Right cardiac atrium (tissue), 5 donors: ENCODE measurements at regions not wholly inside any gene's neighbourhood (a gene's known extent, or its start where the extent isn't known, plus 50 kb on each side); places are given as distances from the start of the nearest gene placed in this dataset.

Source experiments
- ATAC-seq, 2 donors: fragments of 200-7000 bp; cut with Tn5 transposase; one replicate each; pipeline versions ENCODE4 v1.8.0 to v1.9.1; 2020; ENCODE audit warnings: moderate library complexity in 2 of 2, mild to moderate bottlenecking in 1 of 2
- DNase-seq, 3 donors: peaks; one replicate each; pipeline ENCODE4 v3.0.0-alpha.2; 2020
- H3K27ac ChIP-seq: one replicate; pipeline ENCODE4 v1.5.1; 2013; ENCODE audit warnings: mild to moderate bottlenecking, low read length, control low read depth, moderate library complexity
- H3K27me3 ChIP-seq: one replicate; pipeline ENCODE4 v1.6.1; 2013; ENCODE audit not compliant: control insufficient read depth, insufficient read depth
- H3K4me1 ChIP-seq: one replicate; pipeline ENCODE4 v1.6.1; 2013; ENCODE audit warnings: low read length; ENCODE audit not compliant: control insufficient read depth, insufficient read depth
- H3K4me3 ChIP-seq: one replicate; pipeline ENCODE4 v1.5.1; 2013; ENCODE audit warnings: low read length, control low read depth
- H3K9me3 ChIP-seq: one replicate; pipeline ENCODE4 v1.6.1; 2013; ENCODE audit warnings: low read length; ENCODE audit not compliant: control insufficient read depth
- WGBS: extraction: QIAGEN DNeasy Blood & Tissue Kit; methylation state at CpG from one replicate; pipeline ENCODE4 v1.1.7; 2013; 5-methylcytosine and 5-hydroxymethylcytosine counted together
- intact Hi-C, 4 donors: fragments of 100-400 bp; cut with DNase I; formaldehyde crosslinking; loops; one replicate each; pipeline versions ENCODE4 v1.11.0 to v1.14.0; 2022 to 2023
- donor health status: healthy with polysubstance abuse.
- donor health status: DM: no; HTN: yes; CAD: no.
- donor health status: DM: no; HTN: no; CAD: no.
- donor health status: DM: no; HTN: yes; CAD: no; lungs with severe emphysema.
- donor health status: DM: yes; HTN: yes; CAD: no.

DNA sequence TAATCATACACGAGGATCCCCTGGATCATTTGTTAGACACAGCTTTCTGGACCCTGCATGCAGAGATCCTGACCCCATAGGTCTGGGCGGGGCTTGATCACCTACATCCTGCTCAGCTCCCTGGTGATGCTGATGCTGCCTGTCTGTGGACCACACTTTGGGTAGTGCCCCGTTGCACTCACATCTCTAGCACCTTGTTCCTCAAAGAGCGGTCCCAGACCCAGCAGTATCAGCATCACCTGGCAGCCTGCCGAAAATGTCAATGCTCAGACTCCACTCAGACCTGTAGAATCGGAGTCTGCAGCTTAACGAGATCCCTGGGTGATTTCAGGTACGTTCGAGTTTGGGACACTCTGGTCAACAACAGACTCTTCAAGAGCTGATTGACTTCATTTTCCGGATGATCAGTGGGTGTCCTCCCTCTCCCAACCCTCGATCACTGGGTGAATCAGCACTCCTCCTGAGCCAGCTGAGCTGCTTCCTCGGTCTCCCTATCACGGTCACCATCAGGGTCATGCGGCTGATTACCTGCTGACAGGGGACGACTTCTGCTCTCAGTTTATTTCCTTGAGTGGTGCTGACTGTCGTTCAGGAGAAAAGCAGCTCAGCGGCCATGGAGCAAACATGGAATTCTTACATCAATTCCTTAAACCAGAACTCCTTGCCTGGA lies 150.6 kb upstream of the RAB12 start:
- H3K27ac ChIP-seq: no peak overlapping the region
- no peaks in the 10 kb centered on the region for H3K4me1 ChIP-seq
- no peak for DNase-seq
- intact Hi-C loops: no loop called here
- H3K27me3 ChIP-seq: no peaks in the 10 kb centered on the region
- ATAC-seq: no peak
- no peaks in the 10 kb centered on the region for H3K9me3 ChIP-seq
- H3K4me3 ChIP-seq: no peak overlapping the region
- WGBS: 83% methylated on average over 17 of the region's 17 CpGs

DNA sequence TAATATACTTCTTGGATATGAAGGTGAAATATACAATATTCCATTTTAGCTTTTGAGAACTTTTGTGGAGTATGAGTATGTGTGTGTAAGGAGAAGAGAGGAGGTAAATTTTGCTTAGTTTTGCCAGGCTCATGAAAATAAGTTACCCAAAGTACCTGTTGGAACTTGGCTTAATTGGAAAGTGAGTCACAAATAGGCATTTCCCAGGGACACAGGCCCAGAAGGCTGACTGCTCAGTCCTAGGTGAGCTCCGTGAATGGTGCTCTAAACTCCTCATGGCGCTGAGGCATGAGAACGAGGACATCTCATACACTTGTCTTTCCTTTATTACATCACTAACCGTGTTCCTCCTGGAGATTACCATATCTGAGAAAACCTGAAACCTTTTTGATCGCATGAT lies 148.5 kb upstream of the RAB12 start:
- WGBS: 94% methylated on average over 5 of the region's 5 CpGs
- DNase-seq (no peak), ATAC-seq (no peak)
- Histone ChIP-seq H3K4me3 (no peak overlapping the region), H3K9me3 (no peaks in the 10 kb centered on the region), H3K27ac (no peak overlapping the region), H3K4me1 (no peaks in the 10 kb centered on the region), H3K27me3 (no peaks in the 10 kb centered on the region)
- intact Hi-C loops: no loop called here

DNA sequence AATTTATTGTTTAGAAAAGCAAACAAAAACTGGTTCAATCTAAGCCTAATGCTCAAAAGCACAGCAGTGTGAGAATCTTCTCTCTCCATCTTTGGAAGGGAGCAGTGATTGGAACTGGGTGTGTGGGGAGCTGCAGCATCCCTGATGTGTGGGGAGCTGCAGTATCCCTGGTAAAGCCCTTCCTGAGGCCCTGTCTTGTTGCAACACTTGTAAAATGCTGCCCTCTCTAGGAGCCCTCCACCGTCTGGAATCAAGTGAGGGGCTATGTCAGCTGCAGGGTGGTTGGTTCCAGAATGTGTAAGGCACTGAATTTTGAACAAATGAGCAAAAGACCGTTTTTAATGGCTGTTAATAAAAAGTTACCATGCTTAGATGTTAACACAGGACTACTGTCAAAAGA lies 147.7 kb upstream of the RAB12 start:
- ATAC-seq: no peak

DNA sequence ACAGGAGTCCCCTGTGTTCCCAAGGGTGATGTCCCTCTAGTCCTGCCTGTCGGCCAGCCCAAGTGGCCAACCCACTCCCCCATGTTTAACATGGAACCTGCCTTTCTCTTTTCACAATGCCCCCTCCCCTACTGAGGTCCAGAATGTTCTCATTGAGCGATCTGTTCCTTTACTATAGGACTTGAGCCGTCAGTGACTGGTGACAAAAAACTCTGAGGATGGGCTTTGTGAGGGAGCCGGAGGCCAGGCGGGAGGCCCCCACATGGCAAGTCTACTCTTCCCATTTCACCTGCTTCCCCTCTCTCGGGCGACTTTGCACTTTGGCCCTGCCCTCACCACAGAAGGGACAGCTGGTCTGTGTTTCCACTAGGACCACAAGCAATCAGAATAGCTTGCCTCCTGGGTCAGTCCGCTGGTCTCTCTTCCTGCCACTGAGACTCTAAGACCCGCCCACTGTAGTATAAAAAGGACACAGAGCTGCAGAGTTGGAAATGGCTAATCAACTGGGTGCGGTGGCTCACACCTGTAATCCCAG lies 146.5 kb upstream of the RAB12 start:
- ATAC-seq (no peak), DNase-seq (no peak)
- 93% methylated on average over 10 of the region's 10 CpGs for WGBS
- intact Hi-C loops: no loop called here
- Histone ChIP-seq H3K9me3 (no peaks in the 10 kb centered on the region), H3K27me3 (no peaks in the 10 kb centered on the region), H3K4me3 (no peak overlapping the region), H3K27ac (no peak overlapping the region), H3K4me1 (no peaks in the 10 kb centered on the region)

More for the DNA sequence above, 147.7 kb upstream of the RAB12 start:
- H3K27ac ChIP-seq: no peak overlapping the region
- no peak for DNase-seq
- intact Hi-C loops: no loop called here
- H3K9me3 ChIP-seq: no peaks in the 10 kb centered on the region
- H3K4me1 ChIP-seq: no peaks in the 10 kb centered on the region
- H3K27me3 ChIP-seq: no peaks in the 10 kb centered on the region
- WGBS: 72% methylated on average over 2 of the region's 2 CpGs
- H3K4me3 ChIP-seq: no peak overlapping the region

DNA sequence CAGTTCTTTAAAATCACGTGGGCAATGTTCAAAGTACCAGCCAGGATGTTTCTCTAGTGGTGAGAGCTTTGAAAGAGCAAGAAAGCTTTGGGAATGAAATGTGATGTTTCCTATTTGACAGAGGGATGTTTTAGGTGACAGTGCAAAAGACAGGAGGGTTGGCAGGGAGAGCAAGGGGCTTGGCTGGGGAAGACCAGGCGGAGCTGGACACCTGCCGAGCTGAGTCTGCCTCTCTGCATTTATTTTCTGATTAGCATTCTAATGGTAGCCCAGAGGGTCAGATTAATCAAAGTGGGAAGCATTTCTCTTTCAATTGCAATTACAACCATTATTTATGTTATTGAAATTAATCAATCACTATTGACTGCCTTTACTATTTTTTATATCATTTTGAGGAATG lies 145.4 kb upstream of the RAB12 start:
- WGBS: 93% methylated on average over 3 of the region's 3 CpGs

DNA sequence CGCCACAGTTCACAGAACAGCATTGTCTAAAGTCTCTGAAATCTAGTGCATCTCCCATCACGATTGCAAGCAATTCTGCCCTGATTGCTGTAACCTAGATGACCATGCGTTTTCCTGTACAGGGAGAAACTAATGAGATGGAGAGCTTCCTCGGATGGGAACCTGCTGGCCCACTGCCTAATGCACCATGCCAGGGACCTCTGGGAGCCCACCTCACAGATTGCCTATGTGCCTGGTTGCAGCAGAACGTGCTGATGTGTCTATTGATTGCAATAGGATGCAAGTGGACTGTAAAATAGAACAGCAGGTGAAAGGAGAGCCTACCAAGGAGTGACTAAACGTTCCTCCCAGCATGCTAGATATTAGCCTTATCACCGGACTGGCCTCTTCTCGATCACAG lies 141.0 kb upstream of the RAB12 start:
- Histone ChIP-seq H3K27me3 (no peaks in the 10 kb centered on the region), H3K4me1 (no peaks in the 10 kb centered on the region), H3K9me3 (no peaks in the 10 kb centered on the region), H3K27ac (no peak overlapping the region), H3K4me3 (no peak overlapping the region)
- DNase-seq (no peak), ATAC-seq (no peak)
- intact Hi-C loops: no loop called here
- 79% methylated on average over 8 of the region's 8 CpGs for WGBS

More for the DNA sequence above, 145.4 kb upstream of the RAB12 start:
- Histone ChIP-seq H3K9me3 (no peaks in the 10 kb centered on the region), H3K27ac (no peak overlapping the region), H3K4me3 (no peak overlapping the region), H3K27me3 (no peaks in the 10 kb centered on the region), H3K4me1 (no peaks in the 10 kb centered on the region)
- ATAC-seq (no peak), DNase-seq (no peak)
- intact Hi-C loops: no loop called here

DNA sequence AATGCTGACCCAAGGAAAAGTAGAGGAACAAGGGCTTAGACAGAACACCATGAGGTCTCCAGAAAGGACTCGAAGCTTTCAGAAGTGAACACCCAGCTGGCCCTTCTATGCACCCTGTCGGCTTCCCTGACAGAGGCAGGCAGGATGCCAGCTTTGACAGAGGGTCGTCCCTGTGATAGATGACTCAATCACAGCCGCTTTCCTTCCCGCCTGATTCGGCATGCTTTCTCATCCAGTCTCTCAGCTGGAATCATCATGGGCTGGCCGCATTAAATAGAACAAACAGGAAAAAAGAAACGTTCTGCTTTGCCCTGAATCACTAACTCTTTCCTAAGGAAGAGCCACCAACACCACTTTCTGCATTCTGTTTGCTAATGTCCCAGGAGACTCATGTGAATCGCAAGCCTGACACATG lies 140.3 kb upstream of the RAB12 start:
- Histone ChIP-seq H3K4me1 (no peaks in the 10 kb centered on the region), H3K27me3 (no peaks in the 10 kb centered on the region), H3K27ac (no peak overlapping the region), H3K9me3 (no peaks in the 10 kb centered on the region), H3K4me3 (no peak overlapping the region)
- peak; percentile 25 to 59 for ATAC-seq
- WGBS: 25% methylated on average over 9 of the region's 9 CpGs
- intact Hi-C loops: no loop called here
- DNase-seq: peak in 2 of 3 donors; percentile 50 to 55

DNA sequence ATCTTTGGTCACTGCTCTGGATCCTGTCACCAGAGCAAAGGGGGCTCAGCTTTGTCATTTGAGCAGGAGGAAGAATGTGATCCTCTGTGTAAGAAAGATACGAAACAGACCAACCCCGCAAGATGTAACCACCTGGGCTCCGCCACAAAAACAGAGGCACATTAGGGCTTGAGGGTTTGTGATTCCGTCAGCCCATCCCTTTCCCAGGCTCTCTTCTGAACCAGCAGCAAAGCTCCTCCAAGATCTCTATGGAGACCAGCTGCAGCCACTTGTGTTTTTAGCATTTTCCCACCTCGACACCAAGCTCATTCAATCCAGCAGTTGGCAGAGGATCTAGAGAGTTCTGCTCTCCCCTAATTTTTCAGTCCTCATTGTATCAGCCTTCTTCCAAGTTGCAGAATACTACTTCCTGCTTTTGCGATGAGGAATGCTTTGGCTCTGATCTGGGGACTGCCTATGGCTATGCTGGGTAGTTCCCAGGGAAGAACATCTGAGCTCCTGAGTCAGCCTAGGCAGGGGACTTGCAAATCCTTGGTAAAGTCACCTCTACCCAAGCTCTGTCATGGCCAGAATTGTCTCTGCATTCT lies 139.6 kb upstream of the RAB12 start:
- no peak for DNase-seq
- peak in 1 of 2 donors; percentile 68 for ATAC-seq

DNA sequence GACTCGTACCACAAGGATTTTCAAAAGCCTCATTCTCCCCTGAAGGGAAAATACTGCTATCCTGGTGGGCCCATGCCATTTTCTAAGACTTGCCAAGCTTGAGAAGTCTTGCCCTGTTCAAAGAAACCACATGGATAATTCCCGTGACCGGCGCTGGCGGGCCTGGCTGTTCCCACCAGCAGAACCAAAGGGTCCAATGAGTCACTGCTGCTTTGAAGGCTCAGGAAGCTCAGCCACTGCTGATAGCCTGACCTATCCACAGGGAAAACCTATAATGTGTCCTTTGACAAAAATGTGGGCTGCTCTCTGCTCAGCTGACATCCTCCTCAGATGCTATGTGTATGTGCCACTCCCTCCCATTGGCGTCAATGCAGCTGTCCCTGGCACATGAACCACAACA lies 137.9 kb upstream of the RAB12 start:
- 94% methylated on average over 6 of the region's 6 CpGs for WGBS
- Histone ChIP-seq H3K4me1 (no peaks in the 10 kb centered on the region), H3K4me3 (no peak overlapping the region), H3K27ac (no peak overlapping the region), H3K27me3 (no peaks in the 10 kb centered on the region), H3K9me3 (no peaks in the 10 kb centered on the region)
- ATAC-seq (no peak), DNase-seq (no peak)
- intact Hi-C loops: loop anchor here in 2 of 4 donors (10.0 kb wide), 1 partner anchor 1197 kb away; no protein-coding TSS in a partner anchor

More for the DNA sequence above, 139.6 kb upstream of the RAB12 start:
- WGBS: 45% methylated on average over 6 of the region's 6 CpGs
- Histone ChIP-seq H3K27ac (no peak overlapping the region), H3K4me1 (no peaks in the 10 kb centered on the region), H3K9me3 (no peaks in the 10 kb centered on the region), H3K4me3 (no peak overlapping the region), H3K27me3 (no peaks in the 10 kb centered on the region)
- intact Hi-C loops: loop anchor here in 2 of 4 donors (10.0 kb wide), 1 partner anchor 1195 kb away; no protein-coding TSS in a partner anchor

DNA sequence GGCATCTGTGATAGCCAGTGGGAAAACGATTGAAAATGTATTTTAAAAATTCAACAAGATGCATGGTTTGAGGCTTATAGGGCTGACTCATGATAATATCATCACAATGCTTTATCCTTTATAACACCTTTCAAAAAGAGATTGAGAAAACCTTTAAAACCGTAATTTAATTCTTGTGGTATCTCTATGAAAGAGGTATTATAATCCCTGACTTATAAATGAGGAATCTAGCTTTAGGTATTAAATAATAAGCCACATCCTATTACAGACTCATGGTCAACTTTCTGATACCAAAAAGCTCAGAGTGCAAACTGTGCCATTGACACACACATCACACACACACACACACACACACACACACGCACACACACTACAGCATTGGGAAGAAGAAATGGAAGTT lies 134.6 kb upstream of the RAB12 start:
- Histone ChIP-seq H3K9me3 (no peaks in the 10 kb centered on the region), H3K27ac (no peak overlapping the region), H3K4me3 (no peak overlapping the region), H3K27me3 (no peaks in the 10 kb centered on the region), H3K4me1 (no peaks in the 10 kb centered on the region)
- WGBS: 83% methylated on average over 3 of the region's 3 CpGs
- intact Hi-C loops: loop anchor here in 3 of 4 donors (5.0 to 10.0 kb wide), 2 partner anchors 1200 to 1202 kb away; no protein-coding TSS in a partner anchor
- ATAC-seq (no peak), DNase-seq (no peak)

DNA sequence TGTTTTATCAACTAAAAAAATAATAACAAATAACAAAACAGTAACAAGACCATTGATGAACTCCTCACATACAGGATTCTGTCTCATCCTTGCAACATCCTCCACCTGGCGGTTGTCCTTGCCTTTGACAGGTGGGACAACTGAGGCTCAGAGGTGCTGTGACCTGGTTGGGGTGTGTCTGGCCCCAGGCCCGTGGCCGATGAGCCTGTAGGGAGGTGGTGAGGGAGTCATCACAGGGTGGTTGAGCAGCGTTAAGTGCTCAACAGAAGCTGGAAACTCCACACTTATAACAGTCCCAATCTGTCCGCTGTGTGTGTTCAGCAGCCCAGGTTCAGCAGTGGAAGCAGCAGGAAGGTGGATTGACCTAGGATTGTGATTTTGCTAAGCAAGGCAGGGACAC lies 131.6 kb upstream of the RAB12 start:
- H3K27me3 ChIP-seq: no peaks in the 10 kb centered on the region
- DNase-seq (no peak), ATAC-seq (no peak)
- H3K9me3 ChIP-seq: no peaks in the 10 kb centered on the region
- H3K4me3 ChIP-seq: no peak overlapping the region
- H3K27ac ChIP-seq: no peak overlapping the region
- 81% methylated on average over 5 of the region's 5 CpGs for WGBS
- intact Hi-C loops: loop anchor here in 3 of 4 donors (5.0 to 10.0 kb wide), 2 partner anchors 1203 to 1205 kb away; no protein-coding TSS in a partner anchor
- no peaks in the 10 kb centered on the region for H3K4me1 ChIP-seq
